HAP-1 (cell line): ENCODE measurements at regions not wholly inside any gene's neighbourhood (a gene's known extent, or its start where the extent isn't known, plus 50 kb on each side); places are given as distances from the start of the nearest gene placed in this dataset.
A peak's percentile ranks its signal among the peaks of the same experiment; 100 is the strongest.

Experiments used
- DNase-seq, 2 experiments: peaks; one replicate each; pipeline ENCODE4 v3.0.0-alpha.2; 2016 to 2020; ENCODE audit warnings: low spot score in 2 of 2
- H3K27me3 ChIP-seq: fragments of 250-450 bp; sonication (Bioruptor Pico); 2 replicates; pipeline ENCODE4 v1.5.1; 2020; ENCODE audit warnings: low read depth, mild to moderate bottlenecking, moderate library complexity
- H3K36me3 ChIP-seq: fragments of 250-450 bp; sonication (Bioruptor Pico); replicated peaks from 2 replicates; pipeline ENCODE4 v1.5.1; 2020; ENCODE audit warnings: mild to moderate bottlenecking
- H3K4me1 ChIP-seq: fragments of 250-450 bp; sonication (Bioruptor Pico); 2 replicates; pipeline ENCODE4 v1.5.1; 2020; ENCODE audit warnings: mild to moderate bottlenecking
- H3K4me3 ChIP-seq: fragments of 250-450 bp; sonication (Bioruptor Pico); 2 replicates; pipeline ENCODE4 v1.5.1; 2020; ENCODE audit warnings: mild to moderate bottlenecking, moderate library complexity
- H3K9me3 ChIP-seq: fragments of 250-450 bp; sonication (Bioruptor Pico); 2 replicates; pipeline ENCODE4 v1.5.1; 2020; ENCODE audit warnings: mild to moderate bottlenecking, moderate library complexity
- in situ Hi-C: fragments of 300-500 bp; cut with MboI; formaldehyde crosslinking; loops from 3 replicates; pipeline ENCODE4 v1.14.3; 2020; ENCODE audit warnings: low sequenced_read_pairs, inconsistent platforms, mixed read lengths

- Histone ChIP-seq H3K36me3 (no peaks in the 10 kb centered on the region), H3K9me3 (no peaks in the 10 kb centered on the region), H3K4me1 (peaks cover 19% of the 10 kb centered on the region), H3K4me3 (no peak overlapping the region), H3K27me3 (no peaks in the 10 kb centered on the region)
- in situ Hi-C loops, result no loop called here
- peak; percentile 67 to 99 for DNase-seq
Observed at GRCh38 chr1:94616506-94616905, 74.9 kb upstream of the F3 start.

- no peak for DNase-seq
- in situ Hi-C loops, result no loop called here
- H3K36me3 ChIP-seq, result no peaks in the 10 kb centered on the region
- no peaks in the 10 kb centered on the region for H3K27me3 ChIP-seq
- peaks cover 19% of the 10 kb centered on the region for H3K4me1 ChIP-seq
- no peaks in the 10 kb centered on the region for H3K9me3 ChIP-seq
- no peak overlapping the region for H3K4me3 ChIP-seq
Observed at GRCh38 chr1:94614996-94615395, 73.4 kb upstream of the F3 start.

- Histone ChIP-seq H3K4me3 (no peak overlapping the region), H3K27me3 (no peaks in the 10 kb centered on the region), H3K36me3 (no peaks in the 10 kb centered on the region), H3K9me3 (no peaks in the 10 kb centered on the region), H3K4me1 (peaks cover 19% of the 10 kb centered on the region)
- in situ Hi-C loops, result no loop called here
- DNase-seq, result no peak
Observed at GRCh38 chr1:94614168-94614815, 72.7 kb upstream of the F3 start.

DNA sequence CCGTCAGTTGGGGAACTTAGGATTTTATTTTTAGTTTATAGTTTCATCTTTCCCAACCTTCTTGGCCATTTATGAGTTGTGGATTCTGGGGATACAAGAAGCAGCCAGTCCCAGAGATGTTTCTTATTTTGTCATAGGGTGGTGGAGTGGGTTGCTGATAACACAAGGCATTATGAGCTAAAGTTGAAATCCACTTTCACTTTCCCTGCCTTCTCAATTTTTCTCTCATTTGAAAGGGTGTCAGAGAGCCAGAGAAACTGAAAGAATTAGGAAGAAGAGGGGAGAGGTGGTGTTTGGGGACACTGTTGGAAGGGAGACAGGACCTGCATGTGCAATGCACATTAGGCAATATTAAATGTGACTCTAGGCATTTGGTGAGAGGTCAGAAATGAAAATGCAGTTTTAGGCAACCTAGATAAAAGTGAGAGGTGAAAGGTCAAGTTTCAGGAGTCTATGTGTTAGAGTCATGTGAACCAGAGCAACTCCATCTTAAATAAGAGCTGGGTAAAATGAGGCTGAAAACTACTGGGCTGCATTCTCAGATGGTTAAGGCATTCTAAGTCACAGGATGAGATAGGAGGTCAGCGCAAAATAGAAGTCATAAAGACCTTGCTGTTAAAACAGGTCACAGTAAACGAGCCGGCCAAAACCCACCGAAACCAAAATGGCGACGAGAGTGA, 71.1 kb upstream of the F3 start:
- peaks cover 18% of the 10 kb centered on the region for H3K4me1 ChIP-seq
- H3K9me3 ChIP-seq, result no peaks in the 10 kb centered on the region
- no peak for DNase-seq
- no peaks in the 10 kb centered on the region for H3K27me3 ChIP-seq
- H3K36me3 ChIP-seq, result no peaks in the 10 kb centered on the region
- no peak overlapping the region for H3K4me3 ChIP-seq
- in situ Hi-C loops, result no loop called here

DNA sequence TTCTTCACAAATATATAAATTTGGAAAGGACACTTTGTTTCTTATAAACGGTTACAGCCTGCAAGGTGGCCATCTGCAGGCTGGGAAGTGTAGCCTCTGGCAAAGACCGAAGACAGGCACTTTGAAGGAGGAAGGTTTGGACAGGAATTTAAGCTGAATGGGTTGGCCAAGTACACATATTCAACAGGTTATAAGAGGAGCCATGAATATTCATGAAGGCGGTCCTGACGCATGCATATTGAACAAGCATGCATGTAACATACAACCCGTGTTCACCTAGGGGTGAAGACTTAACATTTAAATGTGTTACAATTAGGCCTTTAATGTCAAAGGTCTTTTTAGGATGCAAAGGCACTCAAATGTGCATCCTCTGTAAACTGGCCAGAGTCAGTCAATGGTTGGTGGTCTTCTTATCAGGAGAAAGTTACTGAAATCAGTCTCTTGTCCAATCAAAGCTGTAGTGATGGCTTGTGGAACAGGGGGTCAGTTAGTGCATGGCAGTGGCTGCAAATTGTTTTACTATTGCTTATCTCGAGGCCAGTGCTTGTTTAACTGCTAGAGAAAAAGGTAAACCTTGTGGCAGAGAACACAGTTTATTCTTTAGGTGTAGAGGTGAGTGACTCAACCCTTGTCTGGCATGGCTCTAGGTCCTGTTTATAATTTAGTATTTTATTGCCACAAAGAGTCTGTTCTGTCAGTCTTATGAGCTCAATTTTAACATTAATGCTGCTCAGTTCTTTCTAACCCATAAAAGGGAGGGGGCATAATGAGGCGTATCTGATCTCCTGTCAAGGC, 70.3 kb upstream of the F3 start:
- in situ Hi-C loops, result no loop called here
- no peaks in the 10 kb centered on the region for H3K36me3 ChIP-seq
- no peak for DNase-seq
- H3K4me3 ChIP-seq, result no peak overlapping the region
- H3K4me1 ChIP-seq, result peaks cover 10% of the 10 kb centered on the region
- H3K27me3 ChIP-seq, result no peaks in the 10 kb centered on the region
- H3K9me3 ChIP-seq, result no peaks in the 10 kb centered on the region

DNA sequence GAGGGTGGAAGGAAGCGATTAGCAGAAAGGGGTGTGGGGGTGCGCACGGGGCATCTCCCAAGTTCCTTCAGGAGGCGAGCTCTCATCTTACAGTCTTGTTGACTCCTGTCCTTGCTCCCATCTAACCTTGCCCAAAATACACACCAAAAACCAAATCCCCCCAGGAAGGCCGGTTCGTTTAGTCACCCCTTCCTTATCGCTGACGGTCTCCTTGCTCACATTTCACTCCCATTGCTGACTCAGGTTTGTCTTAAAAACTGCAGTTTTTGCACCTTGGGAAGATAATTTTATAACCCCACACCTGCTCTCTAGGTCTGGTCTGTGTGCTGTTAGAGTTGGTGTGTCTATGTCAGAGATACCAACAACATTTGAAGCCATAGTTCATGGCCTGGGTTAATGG, 68.1 kb upstream of the F3 start:
- in situ Hi-C loops, result no loop called here

GRCh38 chr1:94608852-94609530, 67.4 kb upstream of the F3 start:
- Histone ChIP-seq H3K4me1 (no peaks in the 10 kb centered on the region), H3K4me3 (no peak overlapping the region)
- in situ Hi-C loops, result no loop called here

More for the DNA sequence above, 68.1 kb upstream of the F3 start:
- no peak for DNase-seq
- H3K4me3 ChIP-seq, result no peak overlapping the region
- no peaks in the 10 kb centered on the region for H3K9me3 ChIP-seq
- no peaks in the 10 kb centered on the region for H3K27me3 ChIP-seq
- no peaks in the 10 kb centered on the region for H3K4me1 ChIP-seq
- no peaks in the 10 kb centered on the region for H3K36me3 ChIP-seq

DNA sequence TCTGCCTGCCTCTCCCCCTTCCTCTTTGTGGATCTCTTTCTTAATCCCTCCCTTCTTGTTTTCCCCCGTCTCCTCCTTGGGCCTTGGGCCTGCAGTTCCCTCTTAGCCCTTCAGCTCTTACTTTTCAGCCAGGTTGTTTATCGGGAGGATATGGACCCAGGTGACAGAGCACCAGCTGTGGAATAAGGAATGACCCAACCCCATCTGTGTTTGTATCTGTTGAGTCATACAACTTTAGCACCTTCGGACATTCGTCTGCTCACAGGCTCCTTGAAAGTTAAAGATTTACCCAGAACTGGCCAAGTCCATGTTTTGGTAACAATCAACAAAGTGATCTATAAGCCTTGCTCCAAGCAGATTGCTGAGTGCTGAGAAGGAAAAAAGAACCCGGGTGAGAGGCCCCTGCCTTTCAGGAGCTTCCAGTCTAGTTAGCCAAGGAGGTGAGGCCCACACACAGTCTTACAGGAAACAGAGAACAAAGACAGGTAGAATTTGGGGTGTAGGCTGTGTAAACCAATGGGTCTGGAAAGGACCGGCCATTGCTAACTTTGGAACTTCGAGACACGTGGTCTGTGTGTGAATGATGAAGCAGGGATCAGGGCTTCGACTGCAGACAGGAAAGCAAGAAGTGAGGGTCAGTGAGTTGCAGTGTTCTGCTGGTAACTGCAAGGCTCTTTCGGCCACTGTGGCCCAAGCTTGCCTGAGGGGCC, 66.7 kb upstream of the F3 start:
- Histone ChIP-seq H3K36me3 (no peaks in the 10 kb centered on the region), H3K4me3 (no peak overlapping the region), H3K27me3 (no peaks in the 10 kb centered on the region), H3K4me1 (no peaks in the 10 kb centered on the region), H3K9me3 (no peaks in the 10 kb centered on the region)
- no peak for DNase-seq
- in situ Hi-C loops, result no loop called here

More at GRCh38 chr1:94608852-94609530, 67.4 kb upstream of the F3 start:
- Histone ChIP-seq H3K36me3 (no peaks in the 10 kb centered on the region), H3K27me3 (no peaks in the 10 kb centered on the region), H3K9me3 (no peaks in the 10 kb centered on the region)
- no peak for DNase-seq

- Histone ChIP-seq H3K4me1 (no peaks in the 10 kb centered on the region), H3K4me3 (no peak overlapping the region), H3K9me3 (no peaks in the 10 kb centered on the region), H3K27me3 (no peaks in the 10 kb centered on the region), H3K36me3 (no peaks in the 10 kb centered on the region)
- no peak for DNase-seq
- in situ Hi-C loops, result no loop called here
Observed at GRCh38 chr1:94607398-94607797, 65.8 kb upstream of the F3 start.

DNA sequence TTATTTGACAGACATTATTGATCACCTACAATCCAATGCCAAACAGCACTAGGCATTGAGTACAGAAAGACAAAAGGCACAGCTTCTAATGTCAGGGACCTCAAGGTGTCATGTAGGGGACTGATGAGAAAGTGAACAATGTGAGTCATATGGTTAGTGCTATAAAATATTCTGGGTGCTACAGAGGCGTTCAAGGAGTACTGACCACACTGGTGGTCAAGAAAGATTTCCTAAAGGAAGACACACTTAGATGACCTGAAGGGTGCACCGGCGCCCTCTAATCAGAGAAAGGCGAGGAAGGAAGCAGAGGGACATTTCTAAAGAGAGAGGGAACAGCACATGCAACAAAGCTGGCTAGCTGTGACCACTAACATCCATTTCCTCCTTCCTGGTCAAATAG, 64.9 kb upstream of the F3 start:
- Histone ChIP-seq H3K4me1 (no peaks in the 10 kb centered on the region), H3K36me3 (no peaks in the 10 kb centered on the region), H3K9me3 (no peaks in the 10 kb centered on the region), H3K4me3 (no peak overlapping the region), H3K27me3 (no peaks in the 10 kb centered on the region)
- DNase-seq, result no peak
- in situ Hi-C loops, result no loop called here

GRCh38 chr1:94603663-94604062, 62.1 kb upstream of the F3 start:
- Histone ChIP-seq H3K36me3 (no peaks in the 10 kb centered on the region), H3K9me3 (no peaks in the 10 kb centered on the region), H3K4me1 (no peaks in the 10 kb centered on the region), H3K27me3 (no peaks in the 10 kb centered on the region), H3K4me3 (no peak overlapping the region)
- in situ Hi-C loops, result no loop called here
- DNase-seq, result no peak

DNA sequence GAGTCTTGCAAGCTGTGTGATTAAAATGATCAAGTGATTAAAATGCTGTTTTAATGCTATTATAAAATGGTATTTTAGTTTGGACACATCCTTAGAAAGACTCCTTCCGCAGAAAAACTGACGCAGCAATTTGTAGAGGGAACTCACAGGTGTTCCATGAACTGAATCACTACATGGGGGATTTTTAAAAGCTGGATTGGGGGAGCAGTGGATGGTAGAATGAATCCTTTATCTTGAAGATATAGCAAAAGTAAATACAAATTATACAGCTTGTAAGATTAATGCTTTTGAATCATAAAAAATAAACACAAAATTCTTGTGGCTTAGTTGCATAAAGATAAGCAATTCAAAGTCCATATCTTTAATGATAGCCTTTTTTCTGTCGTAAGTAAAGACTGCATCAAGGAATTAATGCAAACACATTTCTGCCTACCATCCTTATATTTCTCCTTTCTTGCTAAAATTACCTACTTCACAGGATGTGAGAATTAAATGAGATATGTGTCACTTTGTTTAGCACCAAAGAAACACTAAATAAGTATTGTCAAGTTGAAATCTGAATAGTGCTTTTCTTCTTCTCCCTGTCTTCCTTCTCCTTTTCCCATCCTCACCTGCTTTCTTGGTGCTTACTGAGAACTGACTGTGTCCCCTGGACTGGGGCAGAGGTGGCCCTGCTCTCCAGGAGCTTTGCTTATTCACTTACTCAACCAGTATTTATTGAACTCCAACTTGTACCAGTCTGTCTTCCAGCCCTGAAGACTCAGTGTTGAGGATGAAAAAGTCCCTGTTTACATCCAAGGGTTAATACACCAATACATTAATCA, 61.5 kb upstream of the F3 start:
- no peak for DNase-seq

GRCh38 chr1:94602316-94602715, 60.8 kb upstream of the F3 start:
- in situ Hi-C loops, result no loop called here
- no peaks in the 10 kb centered on the region for H3K9me3 ChIP-seq

More for the DNA sequence above, 61.5 kb upstream of the F3 start:
- in situ Hi-C loops, result no loop called here
- H3K27me3 ChIP-seq, result no peaks in the 10 kb centered on the region
- no peaks in the 10 kb centered on the region for H3K4me1 ChIP-seq
- H3K9me3 ChIP-seq, result no peaks in the 10 kb centered on the region
- H3K36me3 ChIP-seq, result no peaks in the 10 kb centered on the region
- H3K4me3 ChIP-seq, result no peak overlapping the region

More at GRCh38 chr1:94602316-94602715, 60.8 kb upstream of the F3 start:
- Histone ChIP-seq H3K27me3 (no peaks in the 10 kb centered on the region), H3K4me1 (no peaks in the 10 kb centered on the region), H3K36me3 (no peaks in the 10 kb centered on the region), H3K4me3 (no peak overlapping the region)
- no peak for DNase-seq
